Suppressor macrophage (primary cell): ENCODE measurements at regions not wholly inside any gene's neighbourhood (a gene's known extent, or its start where the extent isn't known, plus 50 kb on each side); places are given as distances from the start of the nearest gene placed in this dataset.
"Not testable (repeated sequence)": the region's sequence is repeated elsewhere in the genome, so short reads cannot be mapped to it uniquely, and the experiment has no call there.

Experiments used
- DNase-seq, 4 experiments: peaks; one replicate each; pipeline ENCODE4 v3.0.0-alpha.2; 2020 to 2022

DNA sequence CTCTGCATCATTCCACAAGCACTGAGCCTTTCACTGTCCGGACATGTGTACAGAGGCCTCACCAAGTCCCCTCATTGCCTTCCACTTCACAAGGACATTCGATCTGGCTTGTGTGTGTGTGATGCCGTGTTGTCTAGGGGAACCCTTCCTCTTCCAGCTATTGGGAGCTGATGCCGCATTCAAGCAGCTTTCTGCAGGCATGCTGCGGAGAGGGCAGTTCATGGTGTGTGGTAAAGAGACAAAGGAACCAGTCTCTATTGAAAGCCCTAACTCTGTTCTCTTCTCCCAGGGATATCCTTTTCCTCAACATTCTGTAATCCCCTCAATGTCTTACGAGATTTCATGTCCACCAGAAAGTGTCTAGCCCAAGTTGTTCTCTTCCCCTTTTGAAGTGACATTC is 141.6 kb downstream of the ALOX5 start:
- DNase-seq = no peak

DNA sequence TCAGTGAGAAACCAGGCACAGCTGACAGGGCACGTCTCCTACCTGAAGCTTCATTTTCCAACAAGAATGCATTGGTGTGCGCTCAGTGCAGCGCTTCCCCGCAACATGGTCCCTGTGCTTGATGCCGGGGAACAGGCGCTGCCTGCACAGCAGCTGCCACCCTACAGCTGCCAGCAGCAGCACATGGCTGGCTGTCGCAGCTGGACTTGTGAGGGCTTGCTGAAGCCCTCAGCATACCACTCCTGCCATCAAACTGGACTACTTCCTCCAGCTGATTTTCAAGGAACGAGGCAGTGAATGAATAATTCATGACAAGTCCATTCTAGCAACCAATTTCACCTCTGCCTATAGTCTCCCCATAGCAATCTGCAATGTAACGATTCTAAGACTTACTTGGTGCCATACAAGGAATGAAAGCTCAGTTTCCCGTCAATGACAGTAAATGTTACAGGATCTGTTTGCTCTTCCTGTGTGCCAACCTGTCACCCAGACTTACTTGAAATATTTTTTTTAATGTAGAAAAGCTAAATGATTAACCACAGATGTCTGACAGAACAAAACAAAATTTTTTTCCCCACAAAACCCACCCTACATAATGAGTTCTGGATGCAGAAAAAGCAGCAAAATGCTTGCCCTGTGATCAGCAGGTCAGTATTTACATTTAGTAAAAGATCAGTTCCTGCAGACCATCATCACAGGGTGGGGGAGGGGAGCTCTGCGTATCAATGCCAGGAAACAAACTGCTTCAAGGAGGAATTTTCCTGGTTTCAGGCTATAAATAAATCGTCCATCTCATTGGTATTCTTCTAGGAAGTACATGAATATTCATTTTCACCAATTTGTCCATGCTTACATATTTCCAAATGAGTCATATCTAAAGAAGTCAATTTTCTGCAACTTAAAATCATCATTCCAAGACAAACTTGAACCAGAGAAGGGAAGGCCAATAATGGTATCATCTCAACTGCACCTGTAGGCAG is 140.6 kb downstream of the ALOX5 start:
- no peak for DNase-seq

DNA sequence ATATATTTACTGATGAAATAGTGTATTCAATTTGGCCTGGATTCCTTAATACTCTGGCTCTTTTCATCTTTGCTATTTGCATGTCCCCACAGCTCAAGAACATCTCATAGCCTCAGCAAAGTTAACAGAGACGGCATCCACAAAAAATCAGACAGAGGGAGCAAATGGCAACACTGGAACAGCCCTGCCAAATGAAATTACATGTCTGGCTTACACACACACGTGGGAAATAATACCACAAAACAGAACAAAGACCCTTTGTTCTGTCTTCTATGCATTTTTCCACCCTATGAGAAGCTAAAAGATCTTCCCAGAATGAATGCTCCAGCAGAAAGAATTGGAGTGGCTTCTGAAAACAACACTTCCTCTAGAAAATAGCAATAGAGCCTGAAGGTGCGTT is 139.5 kb downstream of the ALOX5 start:
- DNase-seq = no peak

DNA sequence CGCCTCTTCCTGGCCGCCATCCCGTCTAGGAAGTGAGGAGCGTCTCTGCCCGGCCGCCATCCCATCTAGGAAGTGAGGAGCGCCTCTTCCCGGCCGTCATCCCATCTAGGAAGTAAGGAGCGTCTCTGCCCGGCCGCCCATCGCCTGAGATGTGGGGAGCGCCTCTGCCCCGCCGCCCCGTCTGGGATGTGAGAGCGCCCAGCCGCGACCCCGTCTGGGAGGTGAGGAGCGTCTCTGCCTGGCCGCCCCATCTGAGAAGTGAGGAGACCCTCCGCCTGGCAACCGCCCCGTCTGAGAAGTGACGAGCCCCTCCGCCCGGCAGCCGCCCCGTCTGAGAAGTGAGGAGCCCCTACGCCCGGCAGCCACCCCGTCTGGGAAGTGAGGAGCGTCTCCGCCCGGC is 137.9 kb downstream of the ALOX5 start:
- not testable (repeated sequence) for DNase-seq

DNA sequence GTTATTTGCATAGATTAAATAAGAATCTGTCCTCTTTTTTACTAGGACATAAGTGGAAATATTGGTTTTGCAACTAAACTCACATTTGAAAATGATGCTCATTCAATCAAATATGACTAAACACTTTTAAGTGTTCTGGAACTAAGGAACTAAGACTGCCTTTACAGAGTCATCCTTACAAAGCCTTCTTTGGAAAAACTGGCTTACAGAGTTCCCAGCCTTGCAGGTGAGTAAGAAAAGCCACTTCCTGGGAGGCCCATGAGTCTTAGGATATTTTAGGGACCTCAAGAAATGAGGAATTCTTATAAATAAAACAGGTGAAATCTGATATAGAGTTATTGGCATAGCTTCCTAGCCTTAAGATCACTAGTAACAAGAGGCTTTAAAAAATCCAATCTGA is 135.5 kb downstream of the ALOX5 start:
- DNase-seq = no peak

DNA sequence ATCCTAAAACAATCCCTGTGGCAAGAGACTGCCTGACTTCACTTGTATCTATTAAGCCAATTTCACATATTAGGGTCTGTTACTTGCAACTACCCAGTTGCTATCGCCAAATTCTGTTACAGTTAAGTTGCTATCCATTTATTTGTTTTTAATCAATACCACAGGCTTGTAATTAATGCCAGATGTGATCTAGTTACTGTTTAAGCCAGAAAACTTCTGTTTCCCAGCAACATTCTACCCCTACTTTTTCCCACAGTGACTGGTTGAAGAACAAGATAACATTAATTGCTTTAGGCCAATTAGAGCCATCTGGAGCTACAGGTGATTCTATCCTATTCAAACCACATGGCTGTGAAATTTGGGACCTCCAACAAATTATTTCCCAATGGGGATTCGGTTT is 131.3 kb downstream of the ALOX5 start:
- DNase-seq = no peak

DNA sequence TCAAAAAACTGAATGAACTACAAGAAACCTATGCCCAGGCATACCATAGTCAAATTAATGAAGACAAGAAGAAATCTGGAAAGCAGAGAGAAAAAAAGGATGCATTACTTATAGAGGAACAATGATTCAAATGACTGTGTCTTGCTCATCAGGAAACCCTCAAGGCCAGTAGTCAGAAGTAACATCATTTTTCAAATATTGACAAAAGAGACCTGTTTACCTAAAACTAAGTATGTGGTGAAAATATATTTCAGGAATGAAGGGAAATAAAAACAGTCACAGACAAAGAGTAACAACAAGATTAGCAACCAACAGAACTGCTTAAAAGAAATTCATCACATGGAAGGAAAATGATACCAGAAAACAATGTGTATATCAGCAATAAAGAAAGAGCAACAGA is 128.4 kb downstream of the ALOX5 start:
- DNase-seq = no peak

DNA sequence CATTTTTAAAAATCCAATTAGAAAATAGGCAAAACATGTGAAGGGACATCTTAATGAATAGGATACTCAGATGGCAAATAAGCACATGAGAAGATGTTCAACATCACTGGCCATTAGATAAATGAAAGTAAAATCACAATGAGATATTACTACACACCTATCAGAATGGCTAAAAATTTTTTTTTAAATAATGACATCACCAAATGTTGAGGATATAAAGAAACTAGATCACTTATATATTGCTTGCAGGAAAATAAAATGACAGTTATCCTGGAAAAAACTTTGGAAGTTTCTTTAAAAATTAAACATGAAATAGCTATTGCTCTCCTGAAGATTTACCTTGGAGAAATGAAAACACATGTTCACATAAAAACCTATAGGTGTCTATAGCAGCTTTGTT is 127.8 kb downstream of the ALOX5 start:
- DNase-seq = no peak

DNA sequence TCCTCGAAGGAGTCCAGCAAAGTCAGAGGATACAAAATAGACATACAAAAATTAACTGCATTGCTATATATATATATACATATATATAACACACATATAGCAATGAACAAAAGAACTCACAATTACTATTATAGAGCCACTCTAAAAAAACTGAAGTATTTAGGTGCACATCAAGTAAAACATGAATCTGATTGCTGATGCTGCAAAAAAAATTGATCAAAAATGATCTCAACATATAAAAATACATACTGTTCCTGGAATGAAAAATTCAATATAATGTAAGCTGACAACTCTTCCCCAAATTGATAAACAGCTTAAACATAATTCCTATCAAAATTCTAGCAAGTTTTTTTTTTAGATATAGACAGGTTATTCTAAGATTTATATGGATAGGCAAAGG is 126.8 kb downstream of the ALOX5 start:
- DNase-seq = no peak

DNA sequence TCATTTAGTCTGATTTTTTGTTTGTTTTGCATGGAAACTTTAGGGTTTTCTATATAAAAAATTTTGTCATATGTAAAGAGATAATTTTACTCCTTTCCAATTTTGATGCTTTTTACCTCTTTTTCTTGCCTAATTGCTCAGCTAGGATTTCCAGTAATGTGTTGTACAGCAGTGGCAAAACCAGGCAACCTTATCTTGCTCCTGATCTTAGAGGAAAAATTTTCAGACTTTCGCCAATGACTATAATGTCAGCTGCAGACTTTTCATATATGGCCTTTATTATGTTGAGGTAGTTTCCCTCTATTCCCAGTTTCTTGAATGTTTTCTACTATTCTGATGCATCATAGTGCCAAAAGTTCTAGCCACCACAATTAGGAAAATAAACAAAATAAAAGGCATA is 126.3 kb downstream of the ALOX5 start:
- DNase-seq = no peak

DNA sequence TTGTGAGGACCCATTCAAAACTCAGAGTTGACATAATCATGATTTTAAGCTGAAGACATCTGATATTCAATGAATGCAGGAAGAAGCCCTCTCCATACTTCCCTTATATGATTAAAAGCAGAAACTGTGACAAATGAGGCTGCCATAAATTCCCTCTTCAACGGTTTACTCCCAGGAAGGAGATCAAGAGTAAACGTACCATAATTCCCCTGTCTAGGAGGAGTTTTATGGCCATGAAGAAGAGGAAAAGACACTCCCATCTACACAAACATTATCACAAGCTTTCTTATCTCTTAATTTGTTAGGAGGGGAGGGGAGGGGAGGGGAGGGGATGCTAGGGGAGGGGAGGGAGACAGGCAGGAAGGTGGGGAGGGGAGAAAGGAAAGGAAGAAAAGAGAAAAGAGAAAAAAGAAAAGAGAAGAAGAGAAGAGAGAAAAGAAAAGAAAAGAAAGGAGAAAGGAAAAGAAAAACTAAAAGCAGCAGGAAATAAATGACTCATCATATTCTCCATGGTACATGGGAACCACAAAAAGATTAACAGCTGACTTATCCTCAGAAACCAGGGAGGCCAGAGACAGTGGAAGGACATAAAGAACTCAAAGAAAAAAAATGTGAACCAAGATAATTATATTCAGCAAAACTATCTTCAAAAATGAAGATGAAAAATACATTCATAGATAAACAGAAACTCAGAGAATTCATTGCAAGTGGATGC is 121.6 kb downstream of the ALOX5 start:
- peak in 2 of 4 experiments; percentile 5 to 22 for DNase-seq
